ENCODE measurements at regions not wholly inside any gene's neighbourhood (a gene's known extent, or its start where the extent isn't known, plus 50 kb on each side); places are given as distances from the start of the nearest gene placed in this dataset.

GRCh38 chr4:143782521-143782920 lies 82.0 kb upstream of the FREM3 start:
- TF ChIP-seq CTCF (conservative IDR thresholded peaks at IDR 0.05; ENCODE audit: low read depth, low read length) (no peak), EZH2phosphoT487 (IDR thresholded peaks at IDR 0.05; ENCODE audit: borderline replicate concordance, low read length) (no peak)
